HG02870 (cell line): ENCODE measurements at regions not wholly inside any gene's neighbourhood (a gene's known extent, or its start where the extent isn't known, plus 50 kb on each side); places are given as distances from the start of the nearest gene placed in this dataset.

Experiments used
- ATAC-seq: cut with Tn5 transposase; IDR thresholded peaks from one replicate; pipeline ENCODE4 v1.9.1; 2021; ENCODE audit warnings: mild to moderate bottlenecking, moderate library complexity; ENCODE audit not compliant: unreplicated experiment

GRCh38 chr18:46424898-46425297 lies 232.1 kb downstream of the LOXHD1 start:
- ATAC-seq: no peak

GRCh38 chr18:46425511-46425910 lies 231.5 kb downstream of the LOXHD1 start:
- no peak for ATAC-seq

- no peak for ATAC-seq
Measured at GRCh38 chr18:46426021-46426678, 230.9 kb downstream of the LOXHD1 start.

GRCh38 chr18:46426679-46427047 lies 230.4 kb downstream of the LOXHD1 start:
- no peak for ATAC-seq
